ENCODE measurements at regions not wholly inside any gene's neighbourhood (a gene's known extent, or its start where the extent isn't known, plus 50 kb on each side); places are given as distances from the start of the nearest gene placed in this dataset.
A peak's percentile ranks its signal among the peaks of the same experiment; 100 is the strongest.

- DNase-seq (ENCODE audit: low spot score), result no peak
These were observed 117.8 kb upstream of the NRXN1 start for GRCh38 chr2:51149725-51150124.

GRCh38 chr2:51145761-51146160 is 113.8 kb upstream of the NRXN1 start:
- DNase-seq (ENCODE audit: low spot score), result no peak

GRCh38 chr2:51120754-51121280 is 88.9 kb upstream of the NRXN1 start:
- DNase-seq (ENCODE audit: low spot score), result no peak

GRCh38 chr2:51111532-51111931 is 79.6 kb upstream of the NRXN1 start:
- no peak for DNase-seq (ENCODE audit: low spot score)

GRCh38 chr2:51108794-51109193 is 76.9 kb upstream of the NRXN1 start:
- DNase-seq (ENCODE audit: low spot score), result no peak

GRCh38 chr2:51107841-51108240 is 75.9 kb upstream of the NRXN1 start:
- DNase-seq (ENCODE audit: low spot score), result peak; percentile 94

- DNase-seq (ENCODE audit: low spot score), result no peak
These were observed 73.9 kb upstream of the NRXN1 start for GRCh38 chr2:51105811-51106210.

GRCh38 chr2:51103205-51103604 is 71.3 kb upstream of the NRXN1 start:
- peak; percentile 22 for DNase-seq (ENCODE audit: low spot score)

- DNase-seq (ENCODE audit: low spot score), result no peak
These were observed 61.1 kb upstream of the NRXN1 start for GRCh38 chr2:51093016-51093415.

- no peak for DNase-seq (ENCODE audit: low spot score)
These were observed 53.6 kb upstream of the NRXN1 start for GRCh38 chr2:51085420-51086068.

- no peak for DNase-seq (ENCODE audit: low spot score)
These were observed 52.8 kb upstream of the NRXN1 start for GRCh38 chr2:51084750-51085149.

Measured in umbilical cord (tissue), 1 donor.